ENCODE measurements at regions not wholly inside any gene's neighbourhood (a gene's known extent, or its start where the extent isn't known, plus 50 kb on each side); places are given as distances from the start of the nearest gene placed in this dataset.

GRCh38 chr2:121969766-121970639 is 214.6 kb downstream of the TSN start:
- no peaks in the 10 kb centered on the region for H3K36me3 ChIP-seq (ENCODE audit: control insufficient read depth, insufficient read depth, low read length)
- no peak for DNase-seq (ENCODE audit: low read depth)
- H3K27me3 ChIP-seq (ENCODE audit: control insufficient read depth, insufficient read depth, low read length), result peaks cover 6% of the 10 kb centered on the region
- TF ChIP-seq CTCF (IDR thresholded peaks at IDR 0.05; ENCODE audit: insufficient read depth, low read length, poor library complexity, severe bottlenecking), result no peak
- no peak overlapping the region for H3K4me3 ChIP-seq (ENCODE audit: low read depth, low read length)

- TF ChIP-seq CTCF (IDR thresholded peaks at IDR 0.05; ENCODE audit: insufficient read depth, low read length, poor library complexity, severe bottlenecking), result no peak
- H3K36me3 ChIP-seq (ENCODE audit: control insufficient read depth, insufficient read depth, low read length), result no peaks in the 10 kb centered on the region
- peaks cover 6% of the 10 kb centered on the region for H3K27me3 ChIP-seq (ENCODE audit: control insufficient read depth, insufficient read depth, low read length)
- DNase-seq (ENCODE audit: low read depth), result no peak
- H3K4me3 ChIP-seq (ENCODE audit: low read depth, low read length), result no peak overlapping the region
Observed at GRCh38 chr2:121972203-121972602, 216.8 kb downstream of the TSN start.

- H3K36me3 ChIP-seq (ENCODE audit: control insufficient read depth, insufficient read depth, low read length), result no peaks in the 10 kb centered on the region
- TF ChIP-seq CTCF (IDR thresholded peaks at IDR 0.05; ENCODE audit: insufficient read depth, low read length, poor library complexity, severe bottlenecking), result peak; percentile 61
- peak; percentile 37 for DNase-seq (ENCODE audit: low read depth)
- peaks cover 6% of the 10 kb centered on the region for H3K27me3 ChIP-seq (ENCODE audit: control insufficient read depth, insufficient read depth, low read length)
- no peak overlapping the region for H3K4me3 ChIP-seq (ENCODE audit: low read depth, low read length)
Observed at GRCh38 chr2:121974897-121975661, 219.6 kb downstream of the TSN start.

GRCh38 chr2:121976926-121977325 is 221.5 kb downstream of the TSN start:
- Histone ChIP-seq H3K36me3 (ENCODE audit: control insufficient read depth, insufficient read depth, low read length) (no peaks in the 10 kb centered on the region), H3K4me3 (ENCODE audit: low read depth, low read length) (no peak overlapping the region), H3K27me3 (ENCODE audit: control insufficient read depth, insufficient read depth, low read length) (peaks cover 2% of the 10 kb centered on the region)
- no peak for TF ChIP-seq CTCF (IDR thresholded peaks at IDR 0.05; ENCODE audit: insufficient read depth, low read length, poor library complexity, severe bottlenecking)
- no peak for DNase-seq (ENCODE audit: low read depth)

GRCh38 chr2:121977326-121977725 is 221.9 kb downstream of the TSN start:
- Histone ChIP-seq H3K27me3 (ENCODE audit: control insufficient read depth, insufficient read depth, low read length) (peaks cover 2% of the 10 kb centered on the region), H3K36me3 (ENCODE audit: control insufficient read depth, insufficient read depth, low read length) (no peaks in the 10 kb centered on the region), H3K4me3 (ENCODE audit: low read depth, low read length) (no peak overlapping the region)
- no peak for TF ChIP-seq CTCF (IDR thresholded peaks at IDR 0.05; ENCODE audit: insufficient read depth, low read length, poor library complexity, severe bottlenecking)
- no peak for DNase-seq (ENCODE audit: low read depth)
